T-helper 2 cell (primary cell): ENCODE measurements at regions not wholly inside any gene's neighbourhood (a gene's known extent, or its start where the extent isn't known, plus 50 kb on each side); places are given as distances from the start of the nearest gene placed in this dataset.
"Not testable (repeated sequence)": the region's sequence is repeated elsewhere in the genome, so short reads cannot be mapped to it uniquely, and the experiment has no call there.

Experiments
- DNase-seq, 5 experiments: peaks; one replicate each; pipeline versions ENCODE4 v3.0.0 to v3.0.0-alpha.2; 2012 to 2022

- DNase-seq, result no peak
Measured at GRCh38 chr12:46487567-46488131, 115.1 kb upstream of the SLC38A2 start.

GRCh38 chr12:46486588-46486987 lies 114.0 kb upstream of the SLC38A2 start:
- DNase-seq, result no peak

GRCh38 chr12:46485853-46486252 lies 113.3 kb upstream of the SLC38A2 start:
- DNase-seq, result no peak

GRCh38 chr12:46484396-46485061 lies 112.0 kb upstream of the SLC38A2 start:
- no peak for DNase-seq

- no peak for DNase-seq
Measured at GRCh38 chr12:46483572-46484395, 111.2 kb upstream of the SLC38A2 start.

- no peak for DNase-seq
Measured at GRCh38 chr12:46480724-46481123, 108.2 kb upstream of the SLC38A2 start.

GRCh38 chr12:46480316-46480715 lies 107.7 kb upstream of the SLC38A2 start:
- no peak for DNase-seq

GRCh38 chr12:46478123-46478522 lies 105.5 kb upstream of the SLC38A2 start:
- DNase-seq, result no peak

GRCh38 chr12:46477541-46477940 lies 105.0 kb upstream of the SLC38A2 start:
- DNase-seq, result peak in 1 of 5 experiments; percentile 26

- DNase-seq, result no peak
Measured at GRCh38 chr12:46475972-46476645, 103.5 kb upstream of the SLC38A2 start.

- DNase-seq, result not testable (repeated sequence)
Measured at GRCh38 chr12:46474385-46474784, 101.8 kb upstream of the SLC38A2 start.

- DNase-seq, result no peak
Measured at GRCh38 chr12:46473634-46474329, 101.2 kb upstream of the SLC38A2 start.

- DNase-seq, result no peak
Measured at GRCh38 chr12:46472893-46473633, 100.5 kb upstream of the SLC38A2 start.

GRCh38 chr12:46472144-46472705 lies 99.7 kb upstream of the SLC38A2 start:
- no peak for DNase-seq

- no peak for DNase-seq
Measured at GRCh38 chr12:46471404-46471803, 98.8 kb upstream of the SLC38A2 start.

- no peak for DNase-seq
Measured at GRCh38 chr12:46470975-46471374, 98.4 kb upstream of the SLC38A2 start.

- DNase-seq, result peak in 2 of 5 experiments; percentile 20 to 76
Measured at GRCh38 chr12:46470036-46470627, 97.6 kb upstream of the SLC38A2 start.

GRCh38 chr12:46468813-46469212 lies 96.2 kb upstream of the SLC38A2 start:
- DNase-seq, result no peak

- no peak for DNase-seq
Measured at GRCh38 chr12:46468160-46468559, 95.6 kb upstream of the SLC38A2 start.

GRCh38 chr12:46465307-46465706 lies 92.7 kb upstream of the SLC38A2 start:
- DNase-seq, result no peak

- DNase-seq, result no peak
Measured at GRCh38 chr12:46464863-46465262, 92.3 kb upstream of the SLC38A2 start.
